ENCODE measurements at regions not wholly inside any gene's neighbourhood (a gene's known extent, or its start where the extent isn't known, plus 50 kb on each side); places are given as distances from the start of the nearest gene placed in this dataset.

- no peak for ATAC-seq
- no peak overlapping the region for H3K27ac Mint-ChIP-seq
- H3K9me3 Mint-ChIP-seq = peaks cover 3% of the 10 kb centered on the region
- no peak for TF ChIP-seq CTCF (IDR thresholded peaks at IDR 0.05)
- CTCF ChIA-PET = no interaction called here
- no peak for DNase-seq
- H3K4me3 Mint-ChIP-seq = no peak overlapping the region
- POLR2A ChIA-PET = no interaction called here
- no peaks in the 10 kb centered on the region for H3K27me3 Mint-ChIP-seq
- no peaks in the 10 kb centered on the region for H3K36me3 Mint-ChIP-seq (ENCODE audit: low read depth)
- intact Hi-C loops (cut with micrococcal nuclease) = no loop called here
- no peaks in the 10 kb centered on the region for H3K4me1 Mint-ChIP-seq (ENCODE audit: low read depth)
Measured at GRCh38 chr7:115526278-115526677, 504.3 kb downstream of the TFEC start.

GRCh38 chr7:115522174-115522573, 508.4 kb downstream of the TFEC start:
- H3K27ac Mint-ChIP-seq = no peak overlapping the region
- H3K27me3 Mint-ChIP-seq = no peaks in the 10 kb centered on the region
- ATAC-seq (no peak), DNase-seq (no peak)
- peaks cover 3% of the 10 kb centered on the region for H3K9me3 Mint-ChIP-seq
- no peak overlapping the region for H3K4me3 Mint-ChIP-seq
- intact Hi-C loops (cut with micrococcal nuclease) = no loop called here
- H3K36me3 Mint-ChIP-seq (ENCODE audit: low read depth) = no peaks in the 10 kb centered on the region
- H3K4me1 Mint-ChIP-seq (ENCODE audit: low read depth) = no peaks in the 10 kb centered on the region
- no peak for TF ChIP-seq CTCF (IDR thresholded peaks at IDR 0.05)
- ChIA-PET POLR2A (no interaction called here), CTCF (no interaction called here)

GRCh38 chr7:115516341-115516740, 514.2 kb downstream of the TFEC start:
- POLR2A ChIA-PET = no interaction called here

GRCh38 chr7:115511330-115511729, 519.2 kb downstream of the TFEC start:
- POLR2A ChIA-PET = no interaction called here
- intact Hi-C loops (cut with micrococcal nuclease) = no loop called here
- CTCF ChIA-PET = no interaction called here
- no peak for TF ChIP-seq CTCF (IDR thresholded peaks at IDR 0.05)
- Mint-ChIP-seq H3K9me3 (no peaks in the 10 kb centered on the region), H3K4me1 (ENCODE audit: low read depth) (no peaks in the 10 kb centered on the region), H3K4me3 (no peak overlapping the region), H3K36me3 (ENCODE audit: low read depth) (no peaks in the 10 kb centered on the region), H3K27ac (no peak overlapping the region), H3K27me3 (peaks cover 2% of the 10 kb centered on the region)
- ATAC-seq (no peak), DNase-seq (no peak)

More at GRCh38 chr7:115516341-115516740, 514.2 kb downstream of the TFEC start:
- Mint-ChIP-seq H3K27me3 (no peaks in the 10 kb centered on the region), H3K9me3 (no peaks in the 10 kb centered on the region), H3K27ac (no peak overlapping the region), H3K4me3 (no peak overlapping the region), H3K4me1 (ENCODE audit: low read depth) (no peaks in the 10 kb centered on the region), H3K36me3 (ENCODE audit: low read depth) (no peaks in the 10 kb centered on the region)
- no peak for TF ChIP-seq CTCF (IDR thresholded peaks at IDR 0.05)
- CTCF ChIA-PET = no interaction called here
- no peak for ATAC-seq
- no peak for DNase-seq
- intact Hi-C loops (cut with micrococcal nuclease) = no loop called here

- ChIA-PET POLR2A (no interaction called here), CTCF (no interaction called here)
- peaks cover 2% of the 10 kb centered on the region for H3K27me3 Mint-ChIP-seq
- H3K4me3 Mint-ChIP-seq = no peak overlapping the region
- H3K9me3 Mint-ChIP-seq = no peaks in the 10 kb centered on the region
- TF ChIP-seq CTCF (IDR thresholded peaks at IDR 0.05) = no peak
- no peaks in the 10 kb centered on the region for H3K36me3 Mint-ChIP-seq (ENCODE audit: low read depth)
- H3K4me1 Mint-ChIP-seq (ENCODE audit: low read depth) = no peaks in the 10 kb centered on the region
- DNase-seq (no peak), ATAC-seq (no peak)
- H3K27ac Mint-ChIP-seq = no peak overlapping the region
- intact Hi-C loops (cut with micrococcal nuclease) = no loop called here
Measured at GRCh38 chr7:115505136-115505535, 525.4 kb downstream of the TFEC start.
